Panc1 (cell line): ENCODE measurements at regions not wholly inside any gene's neighbourhood (a gene's known extent, or its start where the extent isn't known, plus 50 kb on each side); places are given as distances from the start of the nearest gene placed in this dataset.

Experiments used
- ATAC-seq: fragments of 200-7000 bp; cut with Tn5 transposase; 2 replicates; pipeline ENCODE4 v1.9.1; 2020; ENCODE audit warnings: mild to moderate bottlenecking, moderate library complexity
- BruUV-seq: library from RNA; stranded (reverse); fragments of 400-500 nt; replicated peaks from 2 replicates; lab custom pipeline; 2021; lab: Mats Ljungman, UMichigan
- CTCF ChIA-PET: fragments of 300-600 bp; sonication (Branson Sonifier 250); formaldehyde crosslinking; loops from one replicate; lab custom pipeline; 2022; ENCODE audit warnings: antibody characterized with exemption; lab: Charles Lee
- POLR2A ChIA-PET: fragments of 300-600 bp; sonication (Branson Sonifier 250); formaldehyde crosslinking; loops from one replicate; lab custom pipeline; 2022; ENCODE audit warnings: antibody characterized with exemption; lab: Charles Lee
- DNase-seq: peaks from one replicate; pipeline ENCODE4 v3.0.0-alpha.2; 2010; ENCODE audit warnings: low read depth, low spot score
- H3K27ac ChIP-seq: 2 replicates; pipeline ENCODE4 v1.5.1; 2011; ENCODE audit warnings: mild to moderate bottlenecking, low read length, inconsistent platforms
- H3K27me3 ChIP-seq: fragments of 200-500 bp; sonication (Bioruptor generic); 2 replicates; pipeline ENCODE4 v1.6.0; 2014; ENCODE audit warnings: low read length, inconsistent platforms; ENCODE audit not compliant: control insufficient read depth, insufficient read depth
- H3K36me3 ChIP-seq: fragments of 200-500 bp; sonication (Bioruptor generic); 2 replicates; pipeline ENCODE4 v1.5.1; 2014; ENCODE audit warnings: inconsistent platforms, mild to moderate bottlenecking, low read length, moderate library complexity; ENCODE audit not compliant: control insufficient read depth, insufficient read depth
- H3K4me1 ChIP-seq: 2 replicates; pipeline ENCODE4 v1.5.1; 2011; ENCODE audit warnings: inconsistent platforms, mild to moderate bottlenecking, low read length, moderate library complexity; ENCODE audit not compliant: control insufficient read depth, insufficient read depth
- H3K4me3 ChIP-seq, 2 experiments: 2 replicates each; pipeline ENCODE4 v1.5.1; 2011 to 2012; ENCODE audit warnings: low read depth in 2 of 2, low read length in 2 of 2, mild to moderate bottlenecking in 2 of 2, inconsistent platforms in 1 of 2, moderate library complexity in 1 of 2
- H3K9me3 ChIP-seq: fragments of 200-500 bp; sonication (Bioruptor generic); 2 replicates; pipeline ENCODE4 v1.5.1; 2014; ENCODE audit warnings: low read depth, mild to moderate bottlenecking, inconsistent platforms, low read length, moderate library complexity; ENCODE audit not compliant: control insufficient read depth, insufficient read depth
- CTCF ChIP-seq: fragments of 450-650 bp; IDR thresholded peaks from 2 replicates; pipeline ENCODE4 v1.5.1; 2017; ENCODE audit warnings: mild to moderate bottlenecking
- POLR2AphosphoS5 ChIP-seq: IDR thresholded peaks from 2 replicates; pipeline ENCODE4 v1.6.1; 2012; ENCODE audit warnings: mild to moderate bottlenecking, low read depth, low read length, moderate library complexity
- SIN3A ChIP-seq: IDR thresholded peaks from 2 replicates; pipeline ENCODE4 v1.6.1; 2012; ENCODE audit warnings: low read depth, mild to moderate bottlenecking, low read length, moderate library complexity, borderline replicate concordance; ENCODE audit not compliant: insufficient read depth
- TCF7L2 ChIP-seq: IDR thresholded peaks from 2 replicates; pipeline ENCODE4 v1.6.1; 2011; ENCODE audit warnings: mild to moderate bottlenecking, low read depth, low read length, inconsistent platforms
- in situ Hi-C: cut with HindIII; loops from 2 replicates; pipeline ENCODE4 v1.10.0; 2016; ENCODE audit warnings: low sequenced_read_pairs, low pct_unique_long_range_greater_than_20kb
- intact Hi-C: fragments of 100-400 bp; cut with micrococcal nuclease; formaldehyde crosslinking; loops from one replicate; pipeline ENCODE4 v1.10.0; 2022; ENCODE audit not compliant: unreplicated experiment
- TF ChIP-seq, protein P1 (sequence below), 2 experiments: IDR thresholded peaks; 2 replicates each; pipeline ENCODE4 v1.6.1; 2011 to 2012; ENCODE audit warnings: low read depth in 2 of 2, control low read depth in 1 of 2, low read length in 1 of 2, mild to moderate bottlenecking in 1 of 2, moderate library complexity in 1 of 2; ENCODE audit not compliant: insufficient read depth in 1 of 2

DNA sequence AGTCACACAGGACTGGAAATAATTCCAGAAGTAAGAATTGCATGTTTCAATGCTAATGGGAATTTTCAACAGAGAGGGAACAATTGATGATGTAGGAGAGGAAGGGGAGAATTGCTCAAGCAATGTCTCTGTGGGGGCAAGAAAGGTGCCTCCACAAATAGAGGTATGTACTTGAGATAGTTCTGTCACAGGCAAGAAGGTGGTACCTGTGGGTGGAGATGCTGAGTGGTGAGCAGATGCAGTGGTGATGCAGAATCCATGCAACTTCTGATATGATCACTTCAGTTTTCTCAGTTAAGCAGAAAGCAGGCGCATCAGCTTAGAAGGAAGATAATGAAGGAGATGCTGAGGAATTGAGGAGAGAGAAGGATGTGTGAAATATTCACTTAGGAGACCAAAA, 55.1 kb upstream of the SEC24B start:
- in situ Hi-C loops (no loop called here), intact Hi-C loops (no loop called here)
- no peaks in the 10 kb centered on the region for H3K36me3 ChIP-seq
- CTCF ChIA-PET = no interaction called here
- POLR2A ChIA-PET = no interaction called here
- H3K4me3 ChIP-seq = no peak overlapping the region
- H3K9me3 ChIP-seq = no peaks in the 10 kb centered on the region
- no peaks in the 10 kb centered on the region for H3K4me1 ChIP-seq
- H3K27ac ChIP-seq = no peak overlapping the region
- ATAC-seq (no peak), DNase-seq (no peak)
- H3K27me3 ChIP-seq = no peaks in the 10 kb centered on the region
- TF ChIP-seq CTCF (no peak), TCF7L2 (no peak), SIN3A (no peak), POLR2AphosphoS5 (no peak)
- TF ChIP-seq, protein P1, sequence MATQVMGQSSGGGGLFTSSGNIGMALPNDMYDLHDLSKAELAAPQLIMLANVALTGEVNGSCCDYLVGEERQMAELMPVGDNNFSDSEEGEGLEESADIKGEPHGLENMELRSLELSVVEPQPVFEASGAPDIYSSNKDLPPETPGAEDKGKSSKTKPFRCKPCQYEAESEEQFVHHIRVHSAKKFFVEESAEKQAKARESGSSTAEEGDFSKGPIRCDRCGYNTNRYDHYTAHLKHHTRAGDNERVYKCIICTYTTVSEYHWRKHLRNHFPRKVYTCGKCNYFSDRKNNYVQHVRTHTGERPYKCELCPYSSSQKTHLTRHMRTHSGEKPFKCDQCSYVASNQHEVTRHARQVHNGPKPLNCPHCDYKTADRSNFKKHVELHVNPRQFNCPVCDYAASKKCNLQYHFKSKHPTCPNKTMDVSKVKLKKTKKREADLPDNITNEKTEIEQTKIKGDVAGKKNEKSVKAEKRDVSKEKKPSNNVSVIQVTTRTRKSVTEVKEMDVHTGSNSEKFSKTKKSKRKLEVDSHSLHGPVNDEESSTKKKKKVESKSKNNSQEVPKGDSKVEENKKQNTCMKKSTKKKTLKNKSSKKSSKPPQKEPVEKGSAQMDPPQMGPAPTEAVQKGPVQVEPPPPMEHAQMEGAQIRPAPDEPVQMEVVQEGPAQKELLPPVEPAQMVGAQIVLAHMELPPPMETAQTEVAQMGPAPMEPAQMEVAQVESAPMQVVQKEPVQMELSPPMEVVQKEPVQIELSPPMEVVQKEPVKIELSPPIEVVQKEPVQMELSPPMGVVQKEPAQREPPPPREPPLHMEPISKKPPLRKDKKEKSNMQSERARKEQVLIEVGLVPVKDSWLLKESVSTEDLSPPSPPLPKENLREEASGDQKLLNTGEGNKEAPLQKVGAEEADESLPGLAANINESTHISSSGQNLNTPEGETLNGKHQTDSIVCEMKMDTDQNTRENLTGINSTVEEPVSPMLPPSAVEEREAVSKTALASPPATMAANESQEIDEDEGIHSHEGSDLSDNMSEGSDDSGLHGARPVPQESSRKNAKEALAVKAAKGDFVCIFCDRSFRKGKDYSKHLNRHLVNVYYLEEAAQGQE (IDR thresholded peaks at IDR 0.05; ENCODE audit: insufficient read depth in 1 of 2, low read depth in 2 of 2, low read length in 1 of 2) = no peak
- BruUV-seq = no TSS peak

GRCh38 chr4:109378076-109378475, 55.5 kb upstream of the SEC24B start:
- no peak overlapping the region for H3K4me3 ChIP-seq
- no peaks in the 10 kb centered on the region for H3K4me1 ChIP-seq
- H3K27me3 ChIP-seq = no peaks in the 10 kb centered on the region
- H3K9me3 ChIP-seq = no peaks in the 10 kb centered on the region
- no peaks in the 10 kb centered on the region for H3K36me3 ChIP-seq
- CTCF ChIA-PET = no interaction called here
- TF ChIP-seq TCF7L2 = no peak
- no peak for TF ChIP-seq POLR2AphosphoS5
- no peak for TF ChIP-seq SIN3A
- no peak for TF ChIP-seq CTCF
- TF ChIP-seq, protein P1 (IDR thresholded peaks at IDR 0.05; ENCODE audit: insufficient read depth in 1 of 2, low read depth in 2 of 2, low read length in 1 of 2) = no peak
- no TSS peak for BruUV-seq
- in situ Hi-C loops = no loop called here
- ATAC-seq (no peak), DNase-seq (no peak)
- POLR2A ChIA-PET = no interaction called here
- intact Hi-C loops = no loop called here
- H3K27ac ChIP-seq = no peak overlapping the region
